Tibial nerve (tissue), 4 donors: ENCODE measurements at regions not wholly inside any gene's neighbourhood (a gene's known extent, or its start where the extent isn't known, plus 50 kb on each side); places are given as distances from the start of the nearest gene placed in this dataset.

ENCODE experiments used
- DNase-seq, 2 donors: peaks; one replicate each; pipeline ENCODE4 v3.0.0-alpha.2; 2019; ENCODE audit warnings: low spot score in 2 of 2
- H3K27ac ChIP-seq, 4 donors: fragments of 200-600 bp; sonication (generic) in 3 of 4; one replicate each; pipeline ENCODE4 v1.5.1; 2017 to 2019; ENCODE audit warnings: mild to moderate bottlenecking in 1 of 4
- H3K27me3 ChIP-seq, 2 donors: fragments of 200-600 bp; sonication (generic) in 1 of 2; one replicate each; pipeline versions ENCODE4 v1.5.1 to v1.6.0; 2017 to 2019
- H3K36me3 ChIP-seq, 3 donors: fragments of 200-600 bp; sonication (generic); one replicate each; pipeline ENCODE4 v1.5.1; 2018 to 2019
- H3K4me1 ChIP-seq, 4 donors: fragments of 200-600 bp; sonication (generic) in 3 of 4; one replicate each; pipeline ENCODE4 v1.5.1; 2017 to 2019
- H3K4me3 ChIP-seq, 4 donors: fragments of 200-600 bp; sonication (generic) in 3 of 4; one replicate each; pipeline ENCODE4 v1.5.1; 2017 to 2019; ENCODE audit warnings: mild to moderate bottlenecking in 1 of 4, moderate library complexity in 1 of 4
- H3K9me3 ChIP-seq, 4 donors: fragments of 200-600 bp; sonication (generic) in 3 of 4; one replicate each; pipeline ENCODE4 v1.5.1; 2017 to 2019
- EP300 ChIP-seq, 2 donors: sonication (generic); formaldehyde crosslinking; IDR thresholded peaks; one replicate each; pipeline ENCODE4 v1.6.1; 2017; ENCODE audit warnings: antibody characterized with exemption in 2 of 2, mild to moderate bottlenecking in 1 of 2
- POLR2A ChIP-seq, 2 donors: fragments of 450-650 bp; IDR thresholded peaks; one replicate each; pipeline ENCODE4 v1.6.1; 2017; ENCODE audit warnings: antibody characterized with exemption in 2 of 2, mild to moderate bottlenecking in 2 of 2, moderate library complexity in 2 of 2
- whole genome bisulfite sequencing, 2 donors: methylation state at CpG; one replicate each; pipeline ENCODE4 v1.1.5; 2018; 5-methylcytosine and 5-hydroxymethylcytosine counted together
- TF ChIP-seq, protein P1 (sequence below), 5 experiments: fragments of 200-600 bp in 3 of 5; fragments of 450-650 bp in 2 of 5; sonication (generic) in 3 of 5; IDR thresholded peaks; one replicate each; pipeline ENCODE4 v1.5.1; 2016 to 2019; ENCODE audit warnings: antibody characterized with exemption in 5 of 5, mild to moderate bottlenecking in 3 of 5, moderate library complexity in 2 of 5

DNA sequence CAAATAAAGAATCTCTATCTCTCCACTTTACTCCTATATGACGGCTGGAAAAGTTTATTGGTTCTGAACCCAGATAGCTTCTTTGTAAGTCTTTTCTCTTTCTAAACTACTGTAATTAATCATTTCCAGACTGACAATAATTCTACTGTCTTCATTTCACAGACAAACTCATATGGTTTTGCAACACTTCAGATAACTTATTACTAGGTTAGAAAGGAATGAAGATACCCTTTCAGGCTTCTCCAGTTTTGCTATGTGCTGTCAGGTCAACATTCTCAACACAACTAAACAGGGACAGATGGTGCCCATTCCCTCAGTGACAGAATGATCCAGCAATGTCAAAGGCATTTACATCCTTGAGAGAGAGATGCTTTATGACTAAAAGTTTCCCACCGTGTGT, 198.5 kb upstream of the ITGA4 start:
- H3K27ac ChIP-seq = no peak overlapping the region
- TF ChIP-seq, protein P1, sequence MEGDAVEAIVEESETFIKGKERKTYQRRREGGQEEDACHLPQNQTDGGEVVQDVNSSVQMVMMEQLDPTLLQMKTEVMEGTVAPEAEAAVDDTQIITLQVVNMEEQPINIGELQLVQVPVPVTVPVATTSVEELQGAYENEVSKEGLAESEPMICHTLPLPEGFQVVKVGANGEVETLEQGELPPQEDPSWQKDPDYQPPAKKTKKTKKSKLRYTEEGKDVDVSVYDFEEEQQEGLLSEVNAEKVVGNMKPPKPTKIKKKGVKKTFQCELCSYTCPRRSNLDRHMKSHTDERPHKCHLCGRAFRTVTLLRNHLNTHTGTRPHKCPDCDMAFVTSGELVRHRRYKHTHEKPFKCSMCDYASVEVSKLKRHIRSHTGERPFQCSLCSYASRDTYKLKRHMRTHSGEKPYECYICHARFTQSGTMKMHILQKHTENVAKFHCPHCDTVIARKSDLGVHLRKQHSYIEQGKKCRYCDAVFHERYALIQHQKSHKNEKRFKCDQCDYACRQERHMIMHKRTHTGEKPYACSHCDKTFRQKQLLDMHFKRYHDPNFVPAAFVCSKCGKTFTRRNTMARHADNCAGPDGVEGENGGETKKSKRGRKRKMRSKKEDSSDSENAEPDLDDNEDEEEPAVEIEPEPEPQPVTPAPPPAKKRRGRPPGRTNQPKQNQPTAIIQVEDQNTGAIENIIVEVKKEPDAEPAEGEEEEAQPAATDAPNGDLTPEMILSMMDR (IDR thresholded peaks at IDR 0.05) = no peak
- TF ChIP-seq EP300 (IDR thresholded peaks at IDR 0.05) = no peak
- TF ChIP-seq POLR2A (IDR thresholded peaks at IDR 0.05) = no peak
- no peaks in the 10 kb centered on the region for H3K4me1 ChIP-seq
- no peaks in the 10 kb centered on the region for H3K9me3 ChIP-seq
- 37 to 40% methylated on average over 2 of the region's 2 CpGs for WGBS, 2 donors
- no peak for DNase-seq
- no peaks in the 10 kb centered on the region for H3K36me3 ChIP-seq
- no peaks in the 10 kb centered on the region for H3K27me3 ChIP-seq
- no peak overlapping the region for H3K4me3 ChIP-seq

DNA sequence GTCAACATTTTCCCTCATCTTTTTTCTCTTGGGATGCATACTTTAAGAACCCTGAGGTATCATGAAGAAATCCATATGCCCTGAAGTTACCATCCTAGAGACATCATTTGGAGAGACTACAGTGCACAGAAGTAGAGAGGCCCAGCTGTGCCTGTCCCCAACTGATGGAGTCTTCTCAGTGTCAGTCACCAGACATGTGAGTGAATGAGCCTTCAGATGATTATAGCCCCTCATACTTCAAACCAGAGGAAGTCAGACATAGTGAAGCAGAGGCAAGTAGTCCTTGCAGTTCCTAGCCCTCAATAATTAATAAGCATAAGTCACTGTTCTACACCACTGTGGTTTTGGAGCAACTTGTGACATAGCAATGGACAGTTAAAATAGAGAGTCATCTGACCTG, 194.4 kb upstream of the ITGA4 start:
- no peak overlapping the region for H3K4me3 ChIP-seq
- H3K4me1 ChIP-seq = no peaks in the 10 kb centered on the region
- TF ChIP-seq POLR2A (IDR thresholded peaks at IDR 0.05) (no peak), EP300 (IDR thresholded peaks at IDR 0.05) (no peak)
- TF ChIP-seq, protein P1 (IDR thresholded peaks at IDR 0.05) = no peak
- no peak overlapping the region for H3K27ac ChIP-seq
- no peak for DNase-seq
- H3K27me3 ChIP-seq = no peaks in the 10 kb centered on the region
- H3K36me3 ChIP-seq = no peaks in the 10 kb centered on the region
- H3K9me3 ChIP-seq = no peaks in the 10 kb centered on the region

DNA sequence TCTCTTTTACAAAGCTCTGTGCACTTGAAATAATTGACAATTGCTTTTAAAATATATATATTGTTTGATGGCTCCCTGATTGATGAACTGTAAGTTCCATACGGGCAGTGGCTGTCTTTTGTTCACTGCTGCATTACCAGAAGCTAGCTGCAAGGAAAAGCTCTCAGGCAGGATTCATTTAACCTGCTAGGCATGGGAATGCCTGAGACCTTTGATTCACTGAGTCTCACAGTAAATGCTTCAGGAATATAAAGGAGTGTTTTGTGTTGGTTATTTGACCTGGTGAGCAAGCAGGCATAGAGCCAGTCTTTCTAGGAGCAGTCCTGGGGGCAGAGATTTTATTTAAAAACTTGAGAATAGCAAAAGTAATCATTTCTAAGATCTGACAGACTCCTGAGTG, 193.2 kb upstream of the ITGA4 start:
- 51 to 59% methylated on average over 1 of the region's 1 CpG for WGBS, 2 donors
- H3K36me3 ChIP-seq = no peaks in the 10 kb centered on the region
- no peak for DNase-seq
- H3K27ac ChIP-seq = no peak overlapping the region
- H3K4me1 ChIP-seq = no peaks in the 10 kb centered on the region
- no peak overlapping the region for H3K4me3 ChIP-seq
- no peaks in the 10 kb centered on the region for H3K9me3 ChIP-seq
- no peak for TF ChIP-seq POLR2A (IDR thresholded peaks at IDR 0.05)
- TF ChIP-seq, protein P1 (IDR thresholded peaks at IDR 0.05) = no peak
- no peak for TF ChIP-seq EP300 (IDR thresholded peaks at IDR 0.05)
- H3K27me3 ChIP-seq = no peaks in the 10 kb centered on the region

DNA sequence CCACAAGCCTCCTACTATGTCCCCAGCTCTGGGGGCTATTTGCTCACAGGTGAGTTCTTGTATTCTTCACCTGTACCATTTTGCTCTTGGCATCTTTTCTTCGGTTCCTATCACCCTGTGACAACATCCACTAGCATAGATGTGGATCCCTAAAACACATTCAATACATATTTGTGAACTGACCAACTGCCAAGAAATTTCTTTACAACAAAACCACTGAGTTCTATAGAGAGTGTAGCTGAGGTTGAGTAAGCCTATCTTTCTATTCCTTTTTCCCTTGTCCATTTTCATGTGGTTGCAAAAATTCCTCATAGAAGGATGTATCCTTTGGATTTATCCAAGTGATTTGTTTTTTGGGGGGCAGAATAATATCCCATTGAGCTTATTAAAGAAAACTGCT, 192.7 kb upstream of the ITGA4 start:
- H3K36me3 ChIP-seq = no peaks in the 10 kb centered on the region
- H3K4me3 ChIP-seq = no peak overlapping the region
- no peak overlapping the region for H3K27ac ChIP-seq
- TF ChIP-seq POLR2A (IDR thresholded peaks at IDR 0.05) = no peak
- H3K9me3 ChIP-seq = no peaks in the 10 kb centered on the region
- no peaks in the 10 kb centered on the region for H3K4me1 ChIP-seq
- 68 to 71% methylated on average over 1 of the region's 1 CpG for WGBS, 2 donors
- DNase-seq = no peak
- H3K27me3 ChIP-seq = no peaks in the 10 kb centered on the region

DNA sequence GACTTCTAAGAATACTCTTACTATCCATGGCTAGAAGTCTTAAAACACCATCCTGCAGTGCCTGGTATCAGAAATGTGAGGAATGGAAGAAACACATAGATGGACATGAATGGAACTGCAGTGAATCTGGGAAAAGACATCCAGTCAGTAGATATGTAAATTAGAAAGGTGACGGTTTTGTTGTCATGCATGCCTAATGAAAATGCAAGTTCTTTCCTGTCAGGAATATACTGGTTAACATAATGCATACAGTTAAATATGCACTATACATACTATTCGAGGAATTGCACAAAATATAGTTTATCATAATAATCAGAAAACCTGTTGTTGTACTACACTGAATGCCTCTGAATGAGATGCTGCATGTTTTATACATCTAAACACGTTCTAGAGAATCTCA, 190.6 kb upstream of the ITGA4 start:
- no peak for DNase-seq
- TF ChIP-seq EP300 (IDR thresholded peaks at IDR 0.05) (no peak), POLR2A (IDR thresholded peaks at IDR 0.05) (no peak)
- H3K4me3 ChIP-seq = no peak overlapping the region
- H3K9me3 ChIP-seq = no peaks in the 10 kb centered on the region
- H3K4me1 ChIP-seq = no peaks in the 10 kb centered on the region
- H3K27me3 ChIP-seq = no peaks in the 10 kb centered on the region
- WGBS, 2 donors = 75 to 78% methylated on average over 3 of the region's 3 CpGs
- H3K36me3 ChIP-seq = no peaks in the 10 kb centered on the region
- no peak overlapping the region for H3K27ac ChIP-seq

DNA sequence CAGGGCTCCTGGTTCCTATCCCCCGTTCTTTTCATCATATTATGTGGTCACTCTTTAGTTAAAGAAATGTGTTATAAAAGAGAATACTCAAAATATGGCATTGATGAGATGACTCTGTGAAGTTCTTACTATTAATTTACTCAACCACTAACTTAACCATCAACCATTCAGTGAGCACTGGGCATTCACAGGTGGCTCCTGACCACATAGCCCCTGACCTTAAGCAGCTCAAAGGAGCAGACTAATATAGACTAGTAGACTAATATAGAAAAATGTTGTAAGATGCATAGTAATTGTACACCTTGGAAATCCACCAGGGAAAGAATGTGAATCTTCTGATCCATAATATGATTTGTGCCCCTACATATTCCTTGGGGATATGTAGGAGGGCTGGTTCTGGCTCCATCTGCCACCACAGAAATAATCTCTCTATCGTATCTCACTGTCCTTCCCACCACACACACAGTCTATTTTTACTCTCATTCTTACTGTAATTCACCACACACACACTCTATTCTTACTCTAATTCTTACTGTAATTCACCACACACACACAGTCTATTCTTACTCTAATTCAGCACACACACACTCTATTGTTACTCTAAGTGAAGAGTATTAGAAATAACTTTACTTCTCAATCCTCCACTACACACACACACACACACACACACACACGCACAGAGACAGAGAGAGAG, 188.9 kb upstream of the ITGA4 start:
- H3K4me3 ChIP-seq = no peak overlapping the region
- no peaks in the 10 kb centered on the region for H3K9me3 ChIP-seq
- 55 to 60% methylated on average over 3 of the region's 3 CpGs for WGBS, 2 donors
- no peaks in the 10 kb centered on the region for H3K36me3 ChIP-seq
- no peaks in the 10 kb centered on the region for H3K4me1 ChIP-seq
- DNase-seq = no peak
- no peaks in the 10 kb centered on the region for H3K27me3 ChIP-seq
- H3K27ac ChIP-seq = no peak overlapping the region
- TF ChIP-seq, protein P1 (IDR thresholded peaks at IDR 0.05) = no peak
- TF ChIP-seq EP300 (IDR thresholded peaks at IDR 0.05) (no peak), POLR2A (IDR thresholded peaks at IDR 0.05) (no peak)
